K562 (cell line): ENCODE measurements at regions not wholly inside any gene's neighbourhood (a gene's known extent, or its start where the extent isn't known, plus 50 kb on each side); places are given as distances from the start of the nearest gene placed in this dataset.

Source experiments
- CBFA2T3 ChIP-seq: fragments of 450-650 bp; IDR thresholded peaks from 2 replicates; pipeline ENCODE4 v1.6.1; 2017
- ELF2 ChIP-seq: fragments of 250-450 bp; sonication (Bioruptor Pico); IDR thresholded peaks from 2 replicates; pipeline ENCODE4 v1.5.0; 2021; ENCODE audit warnings: mild to moderate bottlenecking
- FOXK2 ChIP-seq, 2 experiments: fragments of 450-650 bp; IDR thresholded peaks in 1 of 2; conservative IDR thresholded peaks in 1 of 2; 2 replicates each; pipeline ENCODE4 v1.6.1; 2016; ENCODE audit warnings: low read depth in 2 of 2, mild to moderate bottlenecking in 1 of 2
- GTF2A2 ChIP-seq: IDR thresholded peaks from 2 replicates; pipeline ENCODE4 v1.6.1; 2016; ENCODE audit warnings: mild to moderate bottlenecking, missing genetic modification characterization, missing compliant biosample characterization
- HCFC1 ChIP-seq: IDR thresholded peaks from 2 replicates; pipeline ENCODE4 v1.6.1; 2012; ENCODE audit warnings: low read depth, low read length, improper control_type of control experiment
- MECOM ChIP-seq: fragments of 250-450 bp; sonication (Bioruptor Pico); IDR thresholded peaks from 2 replicates; pipeline ENCODE4 v1.8.0; 2022; ENCODE audit warnings: inconsistent platforms
- NCOA2 ChIP-seq, 2 experiments: fragments of 450-650 bp; IDR thresholded peaks; 2 replicates each; pipeline ENCODE4 v1.6.1; 2018; ENCODE audit warnings: mild to moderate bottlenecking in 2 of 2, moderate library complexity in 1 of 2; ENCODE audit not compliant: partially characterized antibody in 2 of 2
- NCOA6 ChIP-seq: fragments of 450-650 bp; IDR thresholded peaks from 2 replicates; pipeline ENCODE4 v1.6.1; 2017; ENCODE audit warnings: mild to moderate bottlenecking
- NONO ChIP-seq, 2 experiments: fragments of 200-400 bp in 1 of 2; fragments of 450-650 bp in 1 of 2; formaldehyde crosslinking in 1 of 2; IDR thresholded peaks; 2 replicates each; pipeline ENCODE4 v1.6.1; 2017; ENCODE audit warnings: low read depth in 2 of 2, mild to moderate bottlenecking in 2 of 2, moderate library complexity in 2 of 2, low read length in 1 of 2
- SMC3 ChIP-seq: conservative IDR thresholded peaks from 2 replicates; pipeline ENCODE4 v1.6.1; 2011; ENCODE audit warnings: low read depth, low read length, improper control_type of control experiment; ENCODE audit not compliant: insufficient read depth
- SOX6 ChIP-seq: fragments of 450-650 bp; IDR thresholded peaks from 2 replicates; pipeline ENCODE4 v1.6.1; 2014; ENCODE audit warnings: mild to moderate bottlenecking
- TAF1 ChIP-seq: IDR thresholded peaks from 2 replicates; pipeline ENCODE4 v1.6.1; 2011; ENCODE audit warnings: mild to moderate bottlenecking, low read length, moderate library complexity; ENCODE audit not compliant: insufficient read depth, control insufficient read depth, severe bottlenecking; ENCODE audit errors: extremely low read depth
- TGIF2 ChIP-seq: sonication (generic); formaldehyde crosslinking; IDR thresholded peaks from 2 replicates; pipeline ENCODE4 v1.8.1; 2022; ENCODE audit warnings: mild to moderate bottlenecking, missing genetic modification reagents, moderate library complexity
- ZNF124 ChIP-seq: sonication (generic); formaldehyde crosslinking; IDR thresholded peaks from 2 replicates; pipeline ENCODE4 v1.8.1; 2022; ENCODE audit warnings: missing genetic modification reagents
- ZNF75A ChIP-seq: fragments of 450-650 bp; formaldehyde crosslinking; IDR thresholded peaks from 2 replicates; pipeline ENCODE4 v1.4.0; 2020; ENCODE audit warnings: mild to moderate bottlenecking
- ZNF79 ChIP-seq: fragments of 250-450 bp; sonication (Bioruptor Pico); IDR thresholded peaks from 2 replicates; pipeline ENCODE4 v1.4.0; 2020; ENCODE audit warnings: low read depth, mild to moderate bottlenecking, moderate library complexity
- TF ChIP-seq, protein P1 (sequence below): fragments of 450-650 bp; IDR thresholded peaks from 2 replicates; pipeline ENCODE4 v1.6.1; 2017; ENCODE audit warnings: antibody characterized with exemption, mild to moderate bottlenecking
- TF ChIP-seq, protein P2 (sequence below): fragments of 200-400 bp; formaldehyde crosslinking; IDR thresholded peaks from 2 replicates; pipeline ENCODE4 v1.6.1; 2017; ENCODE audit warnings: mild to moderate bottlenecking, low read depth, low read length, moderate library complexity
- TF ChIP-seq, protein P3 (sequence below): fragments of 250-450 bp; sonication (Bioruptor Pico); IDR thresholded peaks from 2 replicates; pipeline ENCODE4 v1.5.0; 2021; ENCODE audit warnings: mild to moderate bottlenecking, borderline replicate concordance

DNA sequence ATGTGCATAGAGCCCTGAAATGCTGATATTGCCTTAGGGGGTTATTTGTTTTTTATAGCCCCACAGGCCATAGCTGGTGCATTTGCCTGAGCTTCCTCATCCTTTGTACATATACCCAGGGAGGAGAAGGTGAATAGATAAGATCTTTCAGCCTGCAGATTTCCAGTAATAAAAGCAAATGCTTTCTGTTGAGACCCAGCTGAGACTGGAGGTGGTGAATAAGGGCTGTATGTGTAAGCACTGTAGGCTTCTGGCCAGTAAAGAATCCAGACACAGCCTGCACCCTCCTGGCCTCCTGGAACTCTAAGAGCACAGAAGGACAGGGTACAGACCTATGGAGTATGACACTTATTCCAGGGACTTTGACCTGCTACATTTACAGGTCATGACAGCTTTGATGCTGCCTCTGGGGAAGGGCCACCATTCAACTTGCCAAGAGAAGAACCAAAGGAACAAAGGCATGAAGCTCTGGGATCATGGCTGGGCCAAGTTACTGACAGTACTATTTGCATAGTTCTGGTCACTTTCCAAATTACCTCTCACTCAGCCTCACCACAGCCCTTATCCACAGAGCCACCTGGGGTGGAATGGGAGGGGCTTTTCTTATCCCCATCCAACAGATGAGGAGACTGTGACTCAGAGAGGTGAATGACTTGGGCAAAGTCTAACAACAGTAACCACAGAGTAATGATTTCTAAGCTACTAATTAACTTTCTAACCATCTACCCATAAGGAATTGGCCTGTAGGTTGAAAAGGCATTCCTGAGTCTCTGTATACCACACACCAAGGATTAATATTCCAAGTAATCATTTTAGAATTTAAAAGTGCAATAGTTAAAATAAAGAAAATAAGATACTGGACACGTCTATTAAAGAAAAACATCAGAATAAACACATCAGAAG, 604.5 kb upstream of the KLF4 start (continued):
- TF ChIP-seq, protein P1, sequence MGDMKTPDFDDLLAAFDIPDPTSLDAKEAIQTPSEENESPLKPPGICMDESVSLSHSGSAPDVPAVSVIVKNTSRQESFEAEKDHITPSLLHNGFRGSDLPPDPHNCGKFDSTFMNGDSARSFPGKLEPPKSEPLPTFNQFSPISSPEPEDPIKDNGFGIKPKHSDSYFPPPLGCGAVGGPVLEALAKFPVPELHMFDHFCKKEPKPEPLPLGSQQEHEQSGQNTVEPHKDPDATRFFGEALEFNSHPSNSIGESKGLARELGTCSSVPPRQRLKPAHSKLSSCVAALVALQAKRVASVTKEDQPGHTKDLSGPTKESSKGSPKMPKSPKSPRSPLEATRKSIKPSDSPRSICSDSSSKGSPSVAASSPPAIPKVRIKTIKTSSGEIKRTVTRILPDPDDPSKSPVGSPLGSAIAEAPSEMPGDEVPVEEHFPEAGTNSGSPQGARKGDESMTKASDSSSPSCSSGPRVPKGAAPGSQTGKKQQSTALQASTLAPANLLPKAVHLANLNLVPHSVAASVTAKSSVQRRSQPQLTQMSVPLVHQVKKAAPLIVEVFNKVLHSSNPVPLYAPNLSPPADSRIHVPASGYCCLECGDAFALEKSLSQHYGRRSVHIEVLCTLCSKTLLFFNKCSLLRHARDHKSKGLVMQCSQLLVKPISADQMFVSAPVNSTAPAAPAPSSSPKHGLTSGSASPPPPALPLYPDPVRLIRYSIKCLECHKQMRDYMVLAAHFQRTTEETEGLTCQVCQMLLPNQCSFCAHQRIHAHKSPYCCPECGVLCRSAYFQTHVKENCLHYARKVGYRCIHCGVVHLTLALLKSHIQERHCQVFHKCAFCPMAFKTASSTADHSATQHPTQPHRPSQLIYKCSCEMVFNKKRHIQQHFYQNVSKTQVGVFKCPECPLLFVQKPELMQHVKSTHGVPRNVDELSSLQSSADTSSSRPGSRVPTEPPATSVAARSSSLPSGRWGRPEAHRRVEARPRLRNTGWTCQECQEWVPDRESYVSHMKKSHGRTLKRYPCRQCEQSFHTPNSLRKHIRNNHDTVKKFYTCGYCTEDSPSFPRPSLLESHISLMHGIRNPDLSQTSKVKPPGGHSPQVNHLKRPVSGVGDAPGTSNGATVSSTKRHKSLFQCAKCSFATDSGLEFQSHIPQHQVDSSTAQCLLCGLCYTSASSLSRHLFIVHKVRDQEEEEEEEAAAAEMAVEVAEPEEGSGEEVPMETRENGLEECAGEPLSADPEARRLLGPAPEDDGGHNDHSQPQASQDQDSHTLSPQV, result peak; percentile 60
- peak; percentile 99 for TF ChIP-seq CBFA2T3
- TF ChIP-seq, protein P2, sequence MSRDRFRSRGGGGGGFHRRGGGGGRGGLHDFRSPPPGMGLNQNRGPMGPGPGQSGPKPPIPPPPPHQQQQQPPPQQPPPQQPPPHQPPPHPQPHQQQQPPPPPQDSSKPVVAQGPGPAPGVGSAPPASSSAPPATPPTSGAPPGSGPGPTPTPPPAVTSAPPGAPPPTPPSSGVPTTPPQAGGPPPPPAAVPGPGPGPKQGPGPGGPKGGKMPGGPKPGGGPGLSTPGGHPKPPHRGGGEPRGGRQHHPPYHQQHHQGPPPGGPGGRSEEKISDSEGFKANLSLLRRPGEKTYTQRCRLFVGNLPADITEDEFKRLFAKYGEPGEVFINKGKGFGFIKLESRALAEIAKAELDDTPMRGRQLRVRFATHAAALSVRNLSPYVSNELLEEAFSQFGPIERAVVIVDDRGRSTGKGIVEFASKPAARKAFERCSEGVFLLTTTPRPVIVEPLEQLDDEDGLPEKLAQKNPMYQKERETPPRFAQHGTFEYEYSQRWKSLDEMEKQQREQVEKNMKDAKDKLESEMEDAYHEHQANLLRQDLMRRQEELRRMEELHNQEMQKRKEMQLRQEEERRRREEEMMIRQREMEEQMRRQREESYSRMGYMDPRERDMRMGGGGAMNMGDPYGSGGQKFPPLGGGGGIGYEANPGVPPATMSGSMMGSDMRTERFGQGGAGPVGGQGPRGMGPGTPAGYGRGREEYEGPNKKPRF, result no peak
- 0 out of 2 replicates have a peak, but pooled peaks have one; percentile 13 for TF ChIP-seq MECOM (CRISPR knock-in tag)
- no peak; the same call in 1 of the 2 replicates for TF ChIP-seq GTF2A2 (tag)
- TF ChIP-seq ZNF79 (CRISPR knock-in tag), result no peak
- peak; percentile 66 for TF ChIP-seq TAF1
- TF ChIP-seq HCFC1, result no peak
- no peak for TF ChIP-seq FOXK2 (conservative IDR thresholded peaks at IDR 0.05 in 1 of 2, IDR thresholded peaks at IDR 0.05 in 1 of 2; ENCODE audit: low read depth in 2 of 2)
- peak; percentile 66; the same call in 1 of the 2 replicates for TF ChIP-seq NCOA6
- no peak for TF ChIP-seq ZNF75A (CRISPR knock-in tag)
- TF ChIP-seq ZNF124 (CRISPR knock-in tag), result no peak
- no peak for TF ChIP-seq TGIF2 (CRISPR knock-in tag)
- TF ChIP-seq SOX6, result peak; percentile 97
- TF ChIP-seq SMC3, result no peak
- TF ChIP-seq, protein P3, sequence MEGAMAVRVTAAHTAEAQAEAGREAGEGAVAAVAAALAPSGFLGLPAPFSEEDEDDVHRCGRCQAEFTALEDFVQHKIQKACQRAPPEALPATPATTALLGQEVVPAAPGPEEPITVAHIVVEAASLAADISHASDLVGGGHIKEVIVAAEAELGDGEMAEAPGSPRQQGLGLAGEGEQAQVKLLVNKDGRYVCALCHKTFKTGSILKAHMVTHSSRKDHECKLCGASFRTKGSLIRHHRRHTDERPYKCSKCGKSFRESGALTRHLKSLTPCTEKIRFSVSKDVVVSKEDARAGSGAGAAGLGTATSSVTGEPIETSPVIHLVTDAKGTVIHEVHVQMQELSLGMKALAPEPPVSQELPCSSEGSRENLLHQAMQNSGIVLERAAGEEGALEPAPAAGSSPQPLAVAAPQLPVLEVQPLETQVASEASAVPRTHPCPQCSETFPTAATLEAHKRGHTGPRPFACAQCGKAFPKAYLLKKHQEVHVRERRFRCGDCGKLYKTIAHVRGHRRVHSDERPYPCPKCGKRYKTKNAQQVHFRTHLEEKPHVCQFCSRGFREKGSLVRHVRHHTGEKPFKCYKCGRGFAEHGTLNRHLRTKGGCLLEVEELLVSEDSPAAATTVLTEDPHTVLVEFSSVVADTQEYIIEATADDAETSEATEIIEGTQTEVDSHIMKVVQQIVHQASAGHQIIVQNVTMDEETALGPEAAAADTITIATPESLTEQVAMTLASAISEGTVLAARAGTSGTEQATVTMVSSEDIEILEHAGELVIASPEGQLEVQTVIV (CRISPR knock-in tag), result no peak
- TF ChIP-seq ELF2 (CRISPR knock-in tag), result no peak
- peak; percentile 89 to 90 for TF ChIP-seq NCOA2 (IDR thresholded peaks at IDR 0.05; ENCODE audit: partially characterized antibody in 2 of 2)
- TF ChIP-seq NONO (IDR thresholded peaks at IDR 0.05; ENCODE audit: low read depth in 2 of 2, low read length in 1 of 2), result peak in 1 of 2 experiments; percentile 91; a peak in 2 of 4 replicates
